GM21367 (cell line): ENCODE measurements at regions not wholly inside any gene's neighbourhood (a gene's known extent, or its start where the extent isn't known, plus 50 kb on each side); places are given as distances from the start of the nearest gene placed in this dataset.

Experiments used
- ATAC-seq: cut with Tn5 transposase; IDR thresholded peaks from one replicate; pipeline ENCODE4 v1.9.1; 2021; ENCODE audit not compliant: unreplicated experiment

GRCh38 chr18:53937037-53937436, 287.4 kb downstream of the MBD2 start:
- ATAC-seq, result no peak

GRCh38 chr18:53935803-53936202, 288.7 kb downstream of the MBD2 start:
- no peak for ATAC-seq

GRCh38 chr18:53935399-53935798, 289.1 kb downstream of the MBD2 start:
- ATAC-seq, result no peak

- ATAC-seq, result no peak
These were observed 304.0 kb downstream of the MBD2 start for GRCh38 chr18:53920312-53921075.

GRCh38 chr18:53918091-53918490, 306.4 kb downstream of the MBD2 start:
- ATAC-seq, result no peak

- ATAC-seq, result no peak
These were observed 313.3 kb downstream of the MBD2 start for GRCh38 chr18:53911200-53911599.

- ATAC-seq, result no peak
These were observed 314.8 kb downstream of the MBD2 start for GRCh38 chr18:53909668-53910067.

- no peak for ATAC-seq
These were observed 316.5 kb downstream of the MBD2 start for GRCh38 chr18:53907921-53908320.

- no peak for ATAC-seq
These were observed 317.8 kb downstream of the MBD2 start for GRCh38 chr18:53906681-53907080.

GRCh38 chr18:53894675-53895442, 329.6 kb downstream of the MBD2 start:
- no peak for ATAC-seq

- no peak for ATAC-seq
These were observed 337.0 kb downstream of the MBD2 start for GRCh38 chr18:53887447-53887846.

GRCh38 chr18:53886058-53886457, 338.4 kb downstream of the MBD2 start:
- ATAC-seq, result no peak

- no peak for ATAC-seq
These were observed 340.7 kb downstream of the MBD2 start for GRCh38 chr18:53883771-53884170.

- ATAC-seq, result no peak
These were observed 350.4 kb downstream of the MBD2 start for GRCh38 chr18:53874103-53874502.

- ATAC-seq, result no peak
These were observed 359.7 kb downstream of the MBD2 start for GRCh38 chr18:53864770-53865169.

GRCh38 chr18:53862921-53863320, 361.5 kb downstream of the MBD2 start:
- no peak for ATAC-seq

- ATAC-seq, result no peak
These were observed 363.3 kb downstream of the MBD2 start for GRCh38 chr18:53861185-53861584.

GRCh38 chr18:53859764-53860163, 364.7 kb downstream of the MBD2 start:
- ATAC-seq, result no peak

- no peak for ATAC-seq
These were observed 373.6 kb downstream of the MBD2 start for GRCh38 chr18:53850902-53851301.

- no peak for ATAC-seq
These were observed 380.7 kb downstream of the MBD2 start for GRCh38 chr18:53843763-53844162.

GRCh38 chr18:53843113-53843760, 381.2 kb downstream of the MBD2 start:
- no peak for ATAC-seq

GRCh38 chr18:53838746-53839145, 385.7 kb downstream of the MBD2 start:
- ATAC-seq, result no peak
